HEK293 (cell line): ENCODE measurements at regions not wholly inside any gene's neighbourhood (a gene's known extent, or its start where the extent isn't known, plus 50 kb on each side); places are given as distances from the start of the nearest gene placed in this dataset.

ENCODE experiments used
- CTCF ChIA-PET: fragments of 350-600 bp; formaldehyde crosslinking; extraction: SDS; loops from one replicate; lab custom pipeline; 2021; ENCODE audit warnings: antibody characterized with exemption; lab: Yijun Ruan, JAX
- POLR2A ChIA-PET: fragments of 300-600 bp; formaldehyde crosslinking; extraction: SDS; loops from one replicate; lab custom pipeline; 2020; ENCODE audit warnings: antibody characterized with exemption, inconsistent platforms; lab: Yijun Ruan, JAX
- H3K27ac ChIP-seq: fragments of 200-500 bp; sonication (Bioruptor generic); 2 replicates; pipeline ENCODE4 v1.5.1; 2014; ENCODE audit warnings: low read depth, low read length, control low read depth, inconsistent platforms; ENCODE audit errors: extremely low read depth
- H3K36me3 ChIP-seq, 2 experiments: fragments of 200-500 bp in 1 of 2; sonication (Bioruptor generic) in 1 of 2; 1 replicate in 1 of 2; 2 replicates in 1 of 2; pipeline ENCODE4 v1.5.1; 2014 to 2017; ENCODE audit warnings: inconsistent platforms in 2 of 2, low read length in 2 of 2; ENCODE audit not compliant: control insufficient read depth in 2 of 2, insufficient read depth in 1 of 2
- H3K4me1 ChIP-seq: fragments of 200-500 bp; sonication (Bioruptor generic); 2 replicates; pipeline ENCODE4 v1.5.1; 2014; ENCODE audit warnings: mild to moderate bottlenecking, low read length, inconsistent platforms; ENCODE audit not compliant: control insufficient read depth, insufficient read depth
- H3K4me3 ChIP-seq: 2 replicates; pipeline ENCODE4 v1.5.1; 2011; ENCODE audit warnings: low read depth, mild to moderate bottlenecking, control low read depth, low read length, moderate library complexity
- H3K9me3 ChIP-seq: fragments of 200-500 bp; sonication (Bioruptor generic); 2 replicates; pipeline ENCODE4 v1.5.1; 2014; ENCODE audit warnings: low read depth, low read length, inconsistent platforms; ENCODE audit not compliant: control insufficient read depth, insufficient read depth
- FEZF1 ChIP-seq: fragments of 450-650 bp; formaldehyde crosslinking; IDR thresholded peaks from 2 replicates; pipeline ENCODE4 v1.5.1; 2016; ENCODE audit warnings: missing biosample characterization, missing genetic modification characterization
- OSR2 ChIP-seq: fragments of 450-650 bp; formaldehyde crosslinking; IDR thresholded peaks from 2 replicates; pipeline ENCODE4 v1.5.1; 2016; ENCODE audit warnings: missing biosample characterization, missing genetic modification characterization
- OVOL3 ChIP-seq: fragments of 450-650 bp; formaldehyde crosslinking; IDR thresholded peaks from 2 replicates; pipeline ENCODE4 v1.5.1; 2016; ENCODE audit warnings: missing biosample characterization, missing genetic modification characterization
- SCRT1 ChIP-seq: fragments of 450-650 bp; formaldehyde crosslinking; IDR thresholded peaks from 2 replicates; pipeline ENCODE4 v1.5.1; 2016; ENCODE audit warnings: missing biosample characterization, missing genetic modification characterization, borderline replicate concordance
- SP7 ChIP-seq: fragments of 450-650 bp; formaldehyde crosslinking; IDR thresholded peaks from 2 replicates; pipeline ENCODE4 v1.5.1; 2016; ENCODE audit warnings: missing biosample characterization, missing genetic modification characterization
- TCF7L2 ChIP-seq: IDR thresholded peaks from 2 replicates; pipeline ENCODE4 v1.6.1; 2011; ENCODE audit warnings: low read depth, mild to moderate bottlenecking, inconsistent platforms, low read length, moderate library complexity, borderline replicate concordance
- WT1 ChIP-seq: fragments of 450-650 bp; formaldehyde crosslinking; IDR thresholded peaks from 2 replicates; pipeline ENCODE4 v1.5.1; 2016; ENCODE audit warnings: missing biosample characterization, missing genetic modification characterization
- ZBTB17 ChIP-seq: fragments of 450-650 bp; formaldehyde crosslinking; IDR thresholded peaks from 2 replicates; pipeline ENCODE4 v1.5.1; 2016; ENCODE audit warnings: missing biosample characterization, missing genetic modification characterization
- ZBTB48 ChIP-seq: fragments of 450-650 bp; formaldehyde crosslinking; IDR thresholded peaks from 2 replicates; pipeline ENCODE4 v1.5.1; 2016; ENCODE audit warnings: missing biosample characterization, missing genetic modification characterization
- ZFP3 ChIP-seq: fragments of 450-650 bp; formaldehyde crosslinking; IDR thresholded peaks from 2 replicates; pipeline ENCODE4 v1.5.1; 2016; ENCODE audit warnings: low read depth, missing biosample characterization, missing genetic modification characterization
- ZNF132 ChIP-seq: fragments of 450-650 bp; formaldehyde crosslinking; IDR thresholded peaks from 2 replicates; pipeline ENCODE4 v1.5.1; 2017; ENCODE audit warnings: missing biosample characterization, missing genetic modification characterization, borderline replicate concordance
- ZNF169 ChIP-seq: fragments of 450-650 bp; formaldehyde crosslinking; IDR thresholded peaks from 2 replicates; pipeline ENCODE4 v1.5.1; 2016; ENCODE audit warnings: missing biosample characterization, missing genetic modification characterization
- ZNF174 ChIP-seq: fragments of 450-650 bp; formaldehyde crosslinking; IDR thresholded peaks from 2 replicates; pipeline ENCODE4 v1.5.0; 2017; ENCODE audit warnings: missing biosample characterization, mild to moderate bottlenecking, missing genetic modification characterization
- ZNF239 ChIP-seq: fragments of 450-650 bp; formaldehyde crosslinking; IDR thresholded peaks from 2 replicates; pipeline ENCODE4 v1.5.1; 2016; ENCODE audit warnings: missing biosample characterization, missing genetic modification characterization
- ZNF302 ChIP-seq: fragments of 450-650 bp; formaldehyde crosslinking; IDR thresholded peaks from 2 replicates; pipeline ENCODE4 v1.5.1; 2016; ENCODE audit warnings: missing biosample characterization, missing genetic modification characterization, low read depth
- ZNF335 ChIP-seq: fragments of 450-650 bp; formaldehyde crosslinking; conservative IDR thresholded peaks from 2 replicates; pipeline ENCODE4 v1.5.1; 2016; ENCODE audit warnings: missing biosample characterization, missing genetic modification characterization
- ZNF394 ChIP-seq: fragments of 450-650 bp; formaldehyde crosslinking; IDR thresholded peaks from 2 replicates; pipeline ENCODE4 v1.5.1; 2016; ENCODE audit warnings: missing biosample characterization, missing genetic modification characterization, mild to moderate bottlenecking, moderate library complexity, borderline replicate concordance
- ZNF629 ChIP-seq: fragments of 450-650 bp; formaldehyde crosslinking; IDR thresholded peaks from 2 replicates; pipeline ENCODE4 v1.5.1; 2017; ENCODE audit warnings: missing biosample characterization, missing genetic modification characterization
- ZNF660 ChIP-seq: fragments of 450-650 bp; IDR thresholded peaks from 2 replicates; pipeline ENCODE4 v1.5.1; 2018; ENCODE audit warnings: missing biosample characterization, mild to moderate bottlenecking, missing genetic modification characterization
- ZNF701 ChIP-seq: fragments of 450-650 bp; formaldehyde crosslinking; IDR thresholded peaks from 2 replicates; pipeline ENCODE4 v1.5.1; 2016; ENCODE audit warnings: missing biosample characterization, missing genetic modification characterization
- ZNF791 ChIP-seq: fragments of 450-650 bp; formaldehyde crosslinking; IDR thresholded peaks from 2 replicates; pipeline ENCODE4 v1.5.1; 2016; ENCODE audit warnings: missing biosample characterization, missing genetic modification characterization
- ZNF837 ChIP-seq: fragments of 450-650 bp; formaldehyde crosslinking; IDR thresholded peaks from 2 replicates; pipeline ENCODE4 v1.5.1; 2016; ENCODE audit warnings: missing biosample characterization, missing genetic modification characterization
- ZSCAN16 ChIP-seq: fragments of 450-650 bp; formaldehyde crosslinking; IDR thresholded peaks from 2 replicates; pipeline ENCODE4 v1.5.1; 2016; ENCODE audit warnings: missing biosample characterization, missing genetic modification characterization
- ZSCAN23 ChIP-seq: fragments of 450-650 bp; formaldehyde crosslinking; IDR thresholded peaks from 2 replicates; pipeline ENCODE4 v1.5.1; 2016; ENCODE audit warnings: missing biosample characterization, missing genetic modification characterization
- TF ChIP-seq, protein P1 (sequence below): fragments of 450-650 bp; formaldehyde crosslinking; IDR thresholded peaks from 2 replicates; pipeline ENCODE4 v1.5.1; 2016; ENCODE audit warnings: missing biosample characterization, missing genetic modification characterization
- TF ChIP-seq, protein P2 (sequence below): fragments of 450-650 bp; formaldehyde crosslinking; IDR thresholded peaks from 2 replicates; pipeline ENCODE4 v1.5.1; 2016; ENCODE audit warnings: missing biosample characterization, missing genetic modification characterization, borderline replicate concordance

DNA sequence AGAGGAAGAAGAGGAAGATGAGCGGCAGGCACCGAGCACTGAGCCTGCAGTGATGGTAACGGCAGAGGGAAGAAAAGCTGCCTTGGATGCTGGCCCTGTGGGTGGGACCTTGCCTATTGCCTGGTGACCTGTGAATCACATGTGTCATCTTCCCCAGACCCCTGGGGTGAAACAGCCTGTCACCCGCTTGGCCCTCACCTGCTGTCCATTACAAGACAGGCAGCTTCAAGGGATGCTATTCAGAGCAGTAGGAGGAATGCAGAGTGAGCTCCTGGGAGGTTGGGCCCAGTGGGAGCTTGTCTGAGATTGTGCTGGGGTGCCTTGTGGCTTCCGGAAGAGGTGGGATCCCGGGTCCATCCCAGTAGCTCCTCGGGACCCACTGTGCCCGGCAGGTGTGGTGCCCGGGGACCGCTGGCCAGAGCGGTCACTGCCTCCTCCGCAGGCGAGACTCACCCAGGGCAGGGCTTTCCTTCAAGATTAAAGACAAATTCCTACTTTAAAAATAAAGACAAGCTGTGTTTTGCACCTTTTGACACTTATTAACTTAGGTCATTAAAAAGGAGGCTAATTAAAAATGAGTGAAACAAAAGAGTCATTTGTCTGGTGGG lies 440.2 kb upstream of the MKI67 start (continued):
- TF ChIP-seq FEZF1 (tag by site-specific recombination) (no peak), ZNF239 (tag by site-specific recombination) (no peak), ZNF132 (tag by site-specific recombination) (no peak)

- TF ChIP-seq ZNF169 (tag by site-specific recombination): no peak
- no peak for TF ChIP-seq ZNF701 (tag by site-specific recombination)
- TF ChIP-seq, protein P1, sequence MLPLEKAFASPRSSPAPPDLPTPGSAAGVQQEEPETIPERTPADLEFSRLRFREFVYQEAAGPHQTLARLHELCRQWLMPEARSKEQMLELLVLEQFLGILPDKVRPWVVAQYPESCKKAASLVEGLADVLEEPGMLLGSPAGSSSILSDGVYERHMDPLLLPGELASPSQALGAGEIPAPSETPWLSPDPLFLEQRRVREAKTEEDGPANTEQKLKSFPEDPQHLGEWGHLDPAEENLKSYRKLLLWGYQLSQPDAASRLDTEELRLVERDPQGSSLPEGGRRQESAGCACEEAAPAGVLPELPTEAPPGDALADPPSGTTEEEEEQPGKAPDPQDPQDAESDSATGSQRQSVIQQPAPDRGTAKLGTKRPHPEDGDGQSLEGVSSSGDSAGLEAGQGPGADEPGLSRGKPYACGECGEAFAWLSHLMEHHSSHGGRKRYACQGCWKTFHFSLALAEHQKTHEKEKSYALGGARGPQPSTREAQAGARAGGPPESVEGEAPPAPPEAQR: no peak
- TF ChIP-seq OSR2 (tag by site-specific recombination): no peak
- no peak for TF ChIP-seq ZFP3 (tag by site-specific recombination)
- no peak for TF ChIP-seq ZNF174 (tag by site-specific recombination)
- no peak for TF ChIP-seq ZNF660 (tag by site-specific recombination)
- no peak for TF ChIP-seq SCRT1 (tag by site-specific recombination)
- no peak for TF ChIP-seq OVOL3 (tag by site-specific recombination)
- TF ChIP-seq ZNF837 (tag by site-specific recombination): no peak
- no peak for TF ChIP-seq TCF7L2
- no peak for TF ChIP-seq ZBTB48 (tag by site-specific recombination)
- no peak for TF ChIP-seq ZNF335 (tag by site-specific recombination)
- H3K4me3 ChIP-seq: no peak overlapping the region
- no peaks in the 10 kb centered on the region for H3K9me3 ChIP-seq
- ChIA-PET CTCF (interaction anchor here (1.1 kb wide), 1 partner anchor 11 kb away, joined by 4 read pairs; no protein-coding TSS in a partner anchor), POLR2A (no interaction called here)
- no peaks in the 10 kb centered on the region for H3K4me1 ChIP-seq
- no peaks in the 10 kb centered on the region for H3K36me3 ChIP-seq
- no peak overlapping the region for H3K27ac ChIP-seq
Observed at GRCh38 chr10:128567551-128567950, 441.3 kb upstream of the MKI67 start.

DNA sequence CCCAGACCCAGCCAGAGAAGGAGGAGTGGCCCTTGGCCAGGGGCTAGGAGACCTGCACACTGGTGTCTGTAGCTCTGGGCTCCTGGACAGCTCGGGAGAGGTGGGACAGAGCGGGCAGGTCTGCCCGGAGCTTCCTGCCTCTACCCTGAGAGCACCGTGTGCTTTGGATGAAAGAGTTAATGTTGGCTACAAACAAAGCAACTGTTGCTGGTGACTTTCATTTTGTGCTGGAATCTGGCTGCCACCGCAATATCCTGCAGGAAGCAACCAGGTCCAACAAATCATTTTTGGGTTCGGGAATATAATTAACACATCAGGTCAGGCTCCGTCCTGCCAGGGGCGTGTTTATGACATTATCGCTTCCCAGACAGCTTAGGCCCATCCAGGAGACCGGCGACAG lies 441.8 kb upstream of the MKI67 start:
- ChIA-PET CTCF (no interaction called here), POLR2A (no interaction called here)
- Histone ChIP-seq H3K36me3 (no peaks in the 10 kb centered on the region), H3K27ac (no peak overlapping the region), H3K4me1 (no peaks in the 10 kb centered on the region), H3K4me3 (no peak overlapping the region), H3K9me3 (no peaks in the 10 kb centered on the region)
- no peak for TF ChIP-seq ZNF791
- TF ChIP-seq ZNF629 (tag by site-specific recombination): no peak
- no peak for TF ChIP-seq ZNF394 (tag by site-specific recombination)
- no peak for TF ChIP-seq ZSCAN16
- TF ChIP-seq OVOL3 (tag by site-specific recombination): no peak
- TF ChIP-seq ZBTB17 (tag by site-specific recombination): no peak
- no peak for TF ChIP-seq ZSCAN23
- TF ChIP-seq ZNF169 (tag by site-specific recombination): no peak
- TF ChIP-seq WT1: no peak
- no peak for TF ChIP-seq ZNF701 (tag by site-specific recombination)
- TF ChIP-seq, protein P2, sequence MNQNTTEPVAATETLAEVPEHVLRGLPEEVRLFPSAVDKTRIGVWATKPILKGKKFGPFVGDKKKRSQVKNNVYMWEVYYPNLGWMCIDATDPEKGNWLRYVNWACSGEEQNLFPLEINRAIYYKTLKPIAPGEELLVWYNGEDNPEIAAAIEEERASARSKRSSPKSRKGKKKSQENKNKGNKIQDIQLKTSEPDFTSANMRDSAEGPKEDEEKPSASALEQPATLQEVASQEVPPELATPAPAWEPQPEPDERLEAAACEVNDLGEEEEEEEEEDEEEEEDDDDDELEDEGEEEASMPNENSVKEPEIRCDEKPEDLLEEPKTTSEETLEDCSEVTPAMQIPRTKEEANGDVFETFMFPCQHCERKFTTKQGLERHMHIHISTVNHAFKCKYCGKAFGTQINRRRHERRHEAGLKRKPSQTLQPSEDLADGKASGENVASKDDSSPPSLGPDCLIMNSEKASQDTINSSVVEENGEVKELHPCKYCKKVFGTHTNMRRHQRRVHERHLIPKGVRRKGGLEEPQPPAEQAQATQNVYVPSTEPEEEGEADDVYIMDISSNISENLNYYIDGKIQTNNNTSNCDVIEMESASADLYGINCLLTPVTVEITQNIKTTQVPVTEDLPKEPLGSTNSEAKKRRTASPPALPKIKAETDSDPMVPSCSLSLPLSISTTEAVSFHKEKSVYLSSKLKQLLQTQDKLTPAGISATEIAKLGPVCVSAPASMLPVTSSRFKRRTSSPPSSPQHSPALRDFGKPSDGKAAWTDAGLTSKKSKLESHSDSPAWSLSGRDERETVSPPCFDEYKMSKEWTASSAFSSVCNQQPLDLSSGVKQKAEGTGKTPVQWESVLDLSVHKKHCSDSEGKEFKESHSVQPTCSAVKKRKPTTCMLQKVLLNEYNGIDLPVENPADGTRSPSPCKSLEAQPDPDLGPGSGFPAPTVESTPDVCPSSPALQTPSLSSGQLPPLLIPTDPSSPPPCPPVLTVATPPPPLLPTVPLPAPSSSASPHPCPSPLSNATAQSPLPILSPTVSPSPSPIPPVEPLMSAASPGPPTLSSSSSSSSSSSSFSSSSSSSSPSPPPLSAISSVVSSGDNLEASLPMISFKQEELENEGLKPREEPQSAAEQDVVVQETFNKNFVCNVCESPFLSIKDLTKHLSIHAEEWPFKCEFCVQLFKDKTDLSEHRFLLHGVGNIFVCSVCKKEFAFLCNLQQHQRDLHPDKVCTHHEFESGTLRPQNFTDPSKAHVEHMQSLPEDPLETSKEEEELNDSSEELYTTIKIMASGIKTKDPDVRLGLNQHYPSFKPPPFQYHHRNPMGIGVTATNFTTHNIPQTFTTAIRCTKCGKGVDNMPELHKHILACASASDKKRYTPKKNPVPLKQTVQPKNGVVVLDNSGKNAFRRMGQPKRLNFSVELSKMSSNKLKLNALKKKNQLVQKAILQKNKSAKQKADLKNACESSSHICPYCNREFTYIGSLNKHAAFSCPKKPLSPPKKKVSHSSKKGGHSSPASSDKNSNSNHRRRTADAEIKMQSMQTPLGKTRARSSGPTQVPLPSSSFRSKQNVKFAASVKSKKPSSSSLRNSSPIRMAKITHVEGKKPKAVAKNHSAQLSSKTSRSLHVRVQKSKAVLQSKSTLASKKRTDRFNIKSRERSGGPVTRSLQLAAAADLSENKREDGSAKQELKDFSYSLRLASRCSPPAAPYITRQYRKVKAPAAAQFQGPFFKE (tag by site-specific recombination): no peak
- TF ChIP-seq ZNF335 (tag by site-specific recombination): no peak
- TF ChIP-seq ZNF302 (tag by site-specific recombination): no peak
- TF ChIP-seq, protein P1: no peak
- TF ChIP-seq SP7: no peak
